Left lung (tissue), 4 donors: ENCODE measurements at regions not wholly inside any gene's neighbourhood (a gene's known extent, or its start where the extent isn't known, plus 50 kb on each side); places are given as distances from the start of the nearest gene placed in this dataset.
"Not testable (repeated sequence)": the region's sequence is repeated elsewhere in the genome, so short reads cannot be mapped to it uniquely, and the experiment has no call there.

ENCODE experiments used
- ATAC-seq: fragments of 200-7000 bp; cut with Tn5 transposase; one replicate; pipeline ENCODE4 v1.9.1; 2020; ENCODE audit warnings: moderate library complexity
- DNase-seq, 4 donors: peaks; one replicate each; pipeline ENCODE4 v3.0.0-alpha.2; 2013 to 2020
- H3K27ac ChIP-seq, 2 donors: fragments of 200-600 bp; sonication (generic) in 1 of 2; one replicate each; pipeline versions ENCODE4 v1.5.0 to v1.8.0; 2020 to 2021
- H3K27me3 ChIP-seq, 2 donors: fragments of 200-600 bp; sonication (generic) in 1 of 2; one replicate each; pipeline versions ENCODE4 v1.5.0 to v1.8.0; 2020 to 2021
- H3K36me3 ChIP-seq, 2 donors: fragments of 200-600 bp; sonication (generic) in 1 of 2; one replicate each; pipeline versions ENCODE4 v1.5.0 to v1.8.0; 2020 to 2021
- H3K4me1 ChIP-seq, 2 donors: fragments of 200-600 bp; one replicate each; pipeline ENCODE4 v1.8.0; 2021
- H3K4me3 ChIP-seq, 2 donors: fragments of 200-600 bp; sonication (generic) in 1 of 2; one replicate each; pipeline versions ENCODE4 v1.5.0 to v1.8.0; 2020 to 2021; ENCODE audit warnings: mild to moderate bottlenecking in 1 of 2
- H3K9me3 ChIP-seq, 2 donors: fragments of 200-600 bp; sonication (generic) in 1 of 2; one replicate each; pipeline versions ENCODE4 v1.5.0 to v1.8.0; 2020 to 2021
- intact Hi-C, 2 donors: fragments of 100-400 bp; cut with DNase I; formaldehyde crosslinking; loops; one replicate each; pipeline versions ENCODE4 v1.11.2 to v1.14.2; 2022
- TF ChIP-seq, protein P1 (sequence below), 2 donors: fragments of 200-600 bp; sonication (generic) in 1 of 2; IDR thresholded peaks; one replicate each; pipeline versions ENCODE4 v1.5.0 to v1.8.0; 2021; ENCODE audit warnings: antibody characterized with exemption in 2 of 2
- donor health status: DM: no; HTN: yes; CAD: no.
- donor health status: DM: no; HTN: no; CAD: no.

DNA sequence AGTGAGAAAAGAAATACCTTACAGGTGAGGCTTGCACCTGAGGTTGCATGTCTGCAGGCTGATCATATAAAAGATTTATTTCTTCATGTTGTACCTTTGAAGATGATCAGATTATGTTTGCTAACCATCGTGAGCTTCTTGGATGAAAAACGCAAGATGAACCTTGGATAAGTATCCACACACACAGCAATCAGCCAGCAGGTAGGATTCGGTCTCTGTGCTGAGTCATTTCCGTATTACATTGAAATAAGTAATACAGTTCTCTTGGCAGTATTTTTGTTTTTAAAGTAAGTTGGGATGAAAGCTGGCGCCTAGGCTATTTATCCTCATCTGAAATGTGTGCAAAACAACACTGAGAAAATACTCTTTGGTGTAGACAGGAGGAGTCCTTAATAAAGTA lies 109.0 kb upstream of the PRKCQ start:
- intact Hi-C loops: no loop called here
- DNase-seq (no peak), ATAC-seq (no peak)
- Histone ChIP-seq H3K4me3 (no peak overlapping the region), H3K27me3 (peaks cover 0 to 7% of the 10 kb centered on the region in 2 donors), H3K9me3 (no peaks in the 10 kb centered on the region), H3K27ac (no peak overlapping the region), H3K36me3 (no peaks in the 10 kb centered on the region), H3K4me1 (no peaks in the 10 kb centered on the region)
- TF ChIP-seq, protein P1, sequence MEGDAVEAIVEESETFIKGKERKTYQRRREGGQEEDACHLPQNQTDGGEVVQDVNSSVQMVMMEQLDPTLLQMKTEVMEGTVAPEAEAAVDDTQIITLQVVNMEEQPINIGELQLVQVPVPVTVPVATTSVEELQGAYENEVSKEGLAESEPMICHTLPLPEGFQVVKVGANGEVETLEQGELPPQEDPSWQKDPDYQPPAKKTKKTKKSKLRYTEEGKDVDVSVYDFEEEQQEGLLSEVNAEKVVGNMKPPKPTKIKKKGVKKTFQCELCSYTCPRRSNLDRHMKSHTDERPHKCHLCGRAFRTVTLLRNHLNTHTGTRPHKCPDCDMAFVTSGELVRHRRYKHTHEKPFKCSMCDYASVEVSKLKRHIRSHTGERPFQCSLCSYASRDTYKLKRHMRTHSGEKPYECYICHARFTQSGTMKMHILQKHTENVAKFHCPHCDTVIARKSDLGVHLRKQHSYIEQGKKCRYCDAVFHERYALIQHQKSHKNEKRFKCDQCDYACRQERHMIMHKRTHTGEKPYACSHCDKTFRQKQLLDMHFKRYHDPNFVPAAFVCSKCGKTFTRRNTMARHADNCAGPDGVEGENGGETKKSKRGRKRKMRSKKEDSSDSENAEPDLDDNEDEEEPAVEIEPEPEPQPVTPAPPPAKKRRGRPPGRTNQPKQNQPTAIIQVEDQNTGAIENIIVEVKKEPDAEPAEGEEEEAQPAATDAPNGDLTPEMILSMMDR (IDR thresholded peaks at IDR 0.05): no peak

- no peak overlapping the region for H3K4me3 ChIP-seq
- intact Hi-C loops: no loop called here
- ATAC-seq: no peak
- H3K4me1 ChIP-seq: no peaks in the 10 kb centered on the region
- H3K27me3 ChIP-seq: peaks cover 0 to 10% of the 10 kb centered on the region in 2 donors
- H3K9me3 ChIP-seq: no peaks in the 10 kb centered on the region
- no peak for DNase-seq
- TF ChIP-seq, protein P1 (IDR thresholded peaks at IDR 0.05): no peak
- no peaks in the 10 kb centered on the region for H3K36me3 ChIP-seq
- no peak overlapping the region for H3K27ac ChIP-seq
These were observed 100.7 kb upstream of the PRKCQ start for GRCh38 chr10:6680735-6681134.

- H3K4me3 ChIP-seq: no peak overlapping the region
- intact Hi-C loops: no loop called here
- ATAC-seq: no peak
- H3K9me3 ChIP-seq: no peaks in the 10 kb centered on the region
- no peak overlapping the region for H3K27ac ChIP-seq
- TF ChIP-seq, protein P1 (IDR thresholded peaks at IDR 0.05): no peak
- no peaks in the 10 kb centered on the region for H3K36me3 ChIP-seq
- no peak for DNase-seq
- no peaks in the 10 kb centered on the region for H3K4me1 ChIP-seq
- H3K27me3 ChIP-seq: peaks cover 0 to 13% of the 10 kb centered on the region in 2 donors
These were observed 98.9 kb upstream of the PRKCQ start for GRCh38 chr10:6678956-6679355.

GRCh38 chr10:6678211-6678803 lies 98.2 kb upstream of the PRKCQ start:
- DNase-seq (peak in 2 of 4 donors; percentile 34 to 60), ATAC-seq (peak; percentile 81)
- Histone ChIP-seq H3K36me3 (no peaks in the 10 kb centered on the region), H3K9me3 (no peaks in the 10 kb centered on the region), H3K27ac (no peak overlapping the region), H3K27me3 (peaks cover 0 to 17% of the 10 kb centered on the region in 2 donors), H3K4me3 (no peak overlapping the region), H3K4me1 (no peaks in the 10 kb centered on the region)
- intact Hi-C loops: no loop called here
- TF ChIP-seq, protein P1 (IDR thresholded peaks at IDR 0.05): peak; percentile 55 to 63

GRCh38 chr10:6677129-6677528 lies 97.1 kb upstream of the PRKCQ start:
- H3K9me3 ChIP-seq, H3K4me1 ChIP-seq, H3K36me3 ChIP-seq, H3K27ac ChIP-seq, H3K4me3 ChIP-seq, ATAC-seq, DNase-seq, intact Hi-C loops: not testable (repeated sequence)
- H3K27me3 ChIP-seq: peaks cover 0 to 17% of the 10 kb centered on the region in 2 donors

GRCh38 chr10:6674291-6674690 lies 94.2 kb upstream of the PRKCQ start:
- TF ChIP-seq, protein P1 (IDR thresholded peaks at IDR 0.05): no peak
- ATAC-seq: no peak
- no peaks in the 10 kb centered on the region for H3K9me3 ChIP-seq

More at GRCh38 chr10:6674291-6674690, 94.2 kb upstream of the PRKCQ start:
- peak in 1 of 4 donors; percentile 10 for DNase-seq
- H3K36me3 ChIP-seq: no peaks in the 10 kb centered on the region
- H3K27ac ChIP-seq: no peak overlapping the region
- intact Hi-C loops: no loop called here
- H3K4me3 ChIP-seq: no peak overlapping the region
- peaks cover 0 to 21% of the 10 kb centered on the region in 2 donors for H3K27me3 ChIP-seq
- no peaks in the 10 kb centered on the region for H3K4me1 ChIP-seq
